ENCODE measurements at regions not wholly inside any gene's neighbourhood (a gene's known extent, or its start where the extent isn't known, plus 50 kb on each side); places are given as distances from the start of the nearest gene placed in this dataset.

- Histone ChIP-seq H3K9me3 (ENCODE audit: low read length) (peaks cover 49% of the 10 kb centered on the region), H3K27ac (ENCODE audit: extremely low read length, insufficient read depth, low read length) (no peak overlapping the region), H4K20me1 (ENCODE audit: insufficient read depth, low read length) (no peaks in the 10 kb centered on the region), H3K9ac (ENCODE audit: insufficient read depth, low read depth, low read length) (no peak overlapping the region), H2AFZ (ENCODE audit: low read length) (no peak overlapping the region), H3K36me3 (replicated peaks in 1 of 2; ENCODE audit: control insufficient read depth in 1 of 2, insufficient read depth in 2 of 2, low read length in 2 of 2) (no peaks in the 10 kb centered on the region), H3K4me2 (ENCODE audit: low read depth, low read length) (no peak overlapping the region), H3K4me1 (ENCODE audit: insufficient read depth, low read length) (no peaks in the 10 kb centered on the region), H3K4me3 (replicated peaks in 1 of 3; ENCODE audit: insufficient read depth in 1 of 3, low read depth in 2 of 3, low read length in 3 of 3) (no peak overlapping the region), H3K27me3 (ENCODE audit: control insufficient read depth in 1 of 2, insufficient read depth in 2 of 2, low read length in 2 of 2) (no peaks in the 10 kb centered on the region), H3K79me2 (ENCODE audit: insufficient read depth, low read length) (no peaks in the 10 kb centered on the region)
- in situ Hi-C loops (cut with HindIII; ENCODE audit: extremely low pct_ligation_motif_present, low pct_unique_long_range_greater_than_20kb) (no loop called here), intact Hi-C loops (cut with micrococcal nuclease; ENCODE audit: unreplicated experiment) (no loop called here)
- ChIA-PET CTCF (ENCODE audit: low intra/inter-chr PET ratio, low total read pairs) (no interaction called here), POLR2A (no interaction called here)
- no peak for DNase-seq (ENCODE audit: low spot score)
- BruUV-seq (replicated peaks), result no TSS peak
- FAIRE-seq, result no peak
- no peak for ATAC-seq
- WGBS (ENCODE audit: low lambda C conversion rate), result 5% methylated on average over 7 of the region's 7 CpGs
- TF ChIP-seq HDAC1 (CRISPR knock-in tag; IDR thresholded peaks at IDR 0.05), result no peak
- no peak for TF ChIP-seq ZNF777 (CRISPR knock-in tag; IDR thresholded peaks at IDR 0.05)
- no peak for TF ChIP-seq REL (CRISPR knock-in tag; conservative IDR thresholded peaks at IDR 0.05)
- TF ChIP-seq RARG (CRISPR knock-in tag; IDR thresholded peaks at IDR 0.05; ENCODE audit: low read depth), result no peak
- no peak for TF ChIP-seq ZNF761 (CRISPR knock-in tag; conservative IDR thresholded peaks at IDR 0.05)
- no peak for TF ChIP-seq ZNF253 (CRISPR knock-in tag; IDR thresholded peaks at IDR 0.05; ENCODE audit: borderline replicate concordance)
- no peak for TF ChIP-seq HCFC1 (IDR thresholded peaks at IDR 0.05; ENCODE audit: low read depth, low read length)
- TF ChIP-seq CREB3 (CRISPR knock-in tag; IDR thresholded peaks at IDR 0.05), result no peak
- TF ChIP-seq NFKBIZ (CRISPR knock-in tag; IDR thresholded peaks at IDR 0.05), result no peak
- TF ChIP-seq HOXA5 (CRISPR knock-in tag; IDR thresholded peaks at IDR 0.05), result no peak
- no peak for TF ChIP-seq MAX (IDR thresholded peaks at IDR 0.05)
- no peak for TF ChIP-seq ZNF543 (CRISPR knock-in tag; IDR thresholded peaks at IDR 0.05)
- TF ChIP-seq CHD4 (IDR thresholded peaks at IDR 0.05; ENCODE audit: borderline replicate concordance, low read length), result no peak
- no peak for TF ChIP-seq MIER3 (CRISPR knock-in tag; IDR thresholded peaks at IDR 0.05; ENCODE audit: borderline replicate concordance)
- no peak for TF ChIP-seq ZNF101 (CRISPR knock-in tag; IDR thresholded peaks at IDR 0.05; ENCODE audit: borderline replicate concordance, low read depth)
- no peak for TF ChIP-seq RXRB (CRISPR knock-in tag; IDR thresholded peaks at IDR 0.05; ENCODE audit: borderline replicate concordance)
- TF ChIP-seq ZNF891 (CRISPR knock-in tag; IDR thresholded peaks at IDR 0.05), result no peak
- TF ChIP-seq ZNF83 (CRISPR knock-in tag; IDR thresholded peaks at IDR 0.05; ENCODE audit: borderline replicate concordance), result no peak
- no peak for TF ChIP-seq RAD21 (CRISPR knock-in tag; IDR thresholded peaks at IDR 0.05)
These were observed 319.6 kb upstream of the HS3ST1 start for GRCh38 chr4:11748164-11748872.

Data from HepG2 (cell line).